HG02884 (cell line): ENCODE measurements at regions not wholly inside any gene's neighbourhood (a gene's known extent, or its start where the extent isn't known, plus 50 kb on each side); places are given as distances from the start of the nearest gene placed in this dataset.
"Not testable (repeated sequence)": the region's sequence is repeated elsewhere in the genome, so short reads cannot be mapped to it uniquely, and the experiment has no call there.

Experiments used
- ATAC-seq: cut with Tn5 transposase; IDR thresholded peaks from one replicate; pipeline ENCODE4 v1.9.1; 2021; ENCODE audit warnings: mild to moderate bottlenecking, moderate library complexity; ENCODE audit not compliant: unreplicated experiment

DNA sequence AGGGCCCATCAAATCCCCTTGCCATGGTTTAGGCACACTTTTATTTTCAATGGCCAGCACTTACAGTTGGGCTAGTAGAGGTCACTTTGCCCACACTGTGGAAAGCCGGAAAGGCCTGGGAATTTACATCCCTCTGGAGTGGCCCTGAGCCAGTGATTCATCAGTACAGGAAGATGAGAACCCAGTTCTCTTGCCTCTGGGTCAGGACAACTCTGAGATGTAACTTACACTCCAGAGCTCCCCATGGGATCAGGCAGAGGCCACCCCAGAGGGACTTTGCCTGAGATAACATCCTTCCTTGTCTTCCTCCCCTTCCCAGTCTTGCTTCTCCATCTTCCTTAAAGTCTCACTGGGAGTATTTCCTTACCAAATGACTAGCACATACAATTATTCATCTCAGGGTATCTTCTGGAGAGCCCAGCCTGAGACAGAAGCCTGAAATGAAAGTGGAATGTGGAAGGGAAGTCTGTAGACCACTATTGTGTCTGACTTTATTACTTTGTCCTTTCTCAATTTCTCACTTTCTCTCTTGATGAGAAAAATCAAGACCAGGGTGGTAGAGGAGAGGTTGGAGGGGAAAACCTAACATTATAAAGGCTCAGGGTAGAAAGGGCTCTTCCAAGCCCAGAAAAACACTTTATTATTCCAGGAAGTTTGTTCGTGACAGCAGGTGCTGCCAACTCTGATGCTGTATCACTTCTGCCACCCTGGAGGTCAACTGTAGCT is 220.8 kb downstream of the ZNF621 start:
- no peak for ATAC-seq

DNA sequence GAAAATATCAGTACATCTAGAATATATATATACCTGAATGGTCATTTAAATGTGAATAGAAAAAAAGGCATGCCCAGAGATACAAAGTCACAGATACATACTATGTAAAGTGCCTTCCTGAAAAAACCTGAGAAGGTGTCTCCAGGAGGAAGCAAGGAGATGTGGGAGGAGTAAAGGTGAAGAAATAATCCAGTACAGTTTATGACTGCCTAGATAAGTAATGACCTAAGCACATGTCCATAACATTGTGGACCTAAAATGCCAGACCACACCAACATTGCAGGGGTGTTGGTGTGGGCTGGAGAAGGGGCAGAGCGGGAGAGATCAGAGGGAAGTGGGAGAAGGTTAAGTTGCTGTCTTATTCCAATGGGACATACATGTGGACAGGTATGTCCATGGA is 226.9 kb downstream of the ZNF621 start:
- ATAC-seq = no peak

DNA sequence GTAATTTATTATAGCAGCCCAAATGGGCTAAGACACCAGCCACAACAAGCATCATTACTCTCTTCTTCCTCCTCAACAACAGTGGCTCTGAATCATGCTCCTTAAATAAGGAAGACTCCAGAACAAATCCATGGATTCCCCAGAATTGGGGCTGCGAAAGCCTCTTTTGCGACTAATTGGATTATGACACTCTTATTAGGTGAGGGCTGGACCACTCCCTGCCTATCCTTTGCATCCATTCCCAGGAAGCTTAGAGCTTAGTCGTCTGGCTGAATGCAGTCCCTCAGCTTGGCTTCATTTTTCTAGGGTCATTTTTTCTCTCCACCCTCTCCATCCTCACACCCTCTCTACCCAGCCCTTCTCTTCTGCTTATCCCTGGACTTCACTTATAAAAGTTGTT is 227.7 kb downstream of the ZNF621 start:
- no peak for ATAC-seq

DNA sequence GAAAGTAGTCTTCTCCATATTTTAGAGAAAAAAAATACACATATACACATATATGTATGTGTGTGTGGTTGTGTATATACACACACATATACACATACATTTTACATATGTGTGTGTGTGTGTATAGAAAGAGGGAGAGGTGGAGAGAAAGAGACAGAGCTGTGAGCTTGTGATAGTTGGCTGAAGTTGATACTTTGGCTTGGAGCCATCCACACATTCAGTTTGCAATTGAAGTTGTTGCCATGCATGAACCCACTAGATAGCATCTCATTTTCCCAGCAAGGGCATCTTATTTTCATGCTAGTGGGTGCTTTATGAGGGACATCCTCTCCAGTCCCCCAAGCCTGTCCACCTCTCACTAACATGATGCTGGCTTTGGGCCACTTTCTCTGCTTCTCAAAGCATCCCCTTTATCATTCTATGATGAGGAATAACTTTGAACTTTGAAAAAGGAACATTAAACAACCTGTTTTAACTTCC is 228.6 kb downstream of the ZNF621 start:
- ATAC-seq = no peak

DNA sequence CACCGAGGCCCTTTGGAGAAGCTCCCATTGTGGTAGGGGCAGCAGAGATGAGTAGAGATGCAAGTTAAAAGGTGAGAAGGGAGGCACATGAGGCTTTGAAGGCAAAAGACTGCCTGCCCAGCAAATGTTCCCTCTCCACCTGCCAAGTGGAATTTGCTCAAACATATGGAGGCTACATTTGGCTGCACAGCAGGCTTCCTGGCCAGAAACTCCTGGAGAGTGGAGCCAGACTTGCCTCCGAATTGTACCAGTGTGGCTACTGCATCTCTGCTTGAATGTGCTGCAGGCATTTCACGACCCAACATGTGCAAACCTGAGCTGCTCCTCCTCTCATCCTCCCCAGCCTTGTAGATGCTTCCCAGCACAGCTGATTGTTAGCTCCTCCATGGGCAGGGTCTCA is 229.2 kb downstream of the ZNF621 start:
- ATAC-seq = no peak

DNA sequence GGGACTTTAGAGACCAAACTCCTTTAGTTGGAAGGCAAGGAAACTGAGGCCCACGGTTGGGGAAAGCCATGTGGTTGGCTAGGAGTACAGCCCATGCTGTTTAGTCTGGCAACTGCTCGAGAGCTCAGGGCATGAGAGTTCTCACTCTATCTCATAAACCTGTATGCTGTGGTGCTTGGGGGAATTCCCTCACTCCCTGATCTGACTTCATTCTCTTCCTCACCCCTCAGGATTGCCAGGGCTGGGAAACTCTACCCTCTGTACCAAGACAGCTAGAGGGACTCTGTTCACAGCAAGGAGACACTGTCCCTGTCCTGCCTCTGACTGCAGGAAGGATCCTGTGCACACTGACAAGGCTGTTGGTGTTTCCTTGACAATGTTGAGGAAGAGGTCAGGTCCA is 230.2 kb downstream of the ZNF621 start:
- ATAC-seq = no peak

DNA sequence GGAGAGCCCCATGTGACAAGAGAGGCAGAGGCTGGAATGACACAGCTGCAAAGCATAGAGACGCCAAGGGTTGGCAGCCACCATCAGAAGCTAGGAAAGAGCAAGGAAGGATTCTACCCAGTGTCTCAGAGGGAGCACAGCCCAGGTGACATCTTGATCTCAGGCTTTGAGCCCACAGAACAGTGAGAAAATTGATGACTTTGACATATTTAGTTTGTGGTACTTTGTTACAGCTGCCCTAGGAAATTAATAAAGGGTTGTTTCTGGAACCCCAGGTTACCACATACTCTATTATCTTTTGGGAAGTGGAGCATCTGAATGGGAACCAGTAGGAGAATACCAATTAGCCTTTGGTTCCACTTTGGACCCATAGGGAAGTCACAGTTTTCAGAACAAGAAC is 231.7 kb downstream of the ZNF621 start:
- ATAC-seq = no peak

DNA sequence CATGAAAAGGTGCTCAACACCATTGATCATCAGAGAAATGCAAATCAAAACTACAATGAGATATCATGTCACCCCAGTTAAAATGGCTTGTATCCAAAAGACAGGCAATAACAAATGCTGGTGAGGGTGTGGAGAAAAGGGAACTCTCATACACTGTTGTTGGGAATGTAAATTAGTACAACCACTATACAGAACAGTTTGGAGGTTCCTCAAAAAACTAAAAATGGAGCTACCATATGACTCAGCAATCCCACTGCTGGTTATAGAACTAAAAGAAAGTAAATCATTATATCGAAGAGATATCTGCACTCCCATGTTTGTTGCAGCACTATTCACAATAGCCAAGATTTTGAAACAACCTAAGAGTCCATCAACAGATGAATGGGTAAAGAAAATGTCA is 238.0 kb downstream of the ZNF621 start:
- ATAC-seq = not testable (repeated sequence)

DNA sequence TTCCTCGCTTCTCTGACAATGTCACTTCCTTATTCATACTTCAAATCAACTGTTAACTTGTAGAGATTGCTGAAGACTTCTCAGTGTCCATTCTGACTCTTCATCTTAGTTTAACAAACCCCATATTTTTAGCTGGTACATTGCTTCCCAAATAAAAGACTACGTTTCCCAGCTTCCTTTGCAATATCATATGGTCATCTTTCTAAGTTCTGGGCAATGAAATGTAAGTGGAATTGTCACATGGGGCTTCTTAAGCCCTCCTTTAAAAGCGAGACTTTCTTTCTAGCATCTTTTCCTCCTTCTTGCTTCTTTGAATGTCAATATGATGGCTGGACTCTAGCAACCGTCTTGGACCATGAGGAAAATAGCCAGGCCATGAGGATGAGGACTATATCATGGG is 239.0 kb downstream of the ZNF621 start:
- no peak for ATAC-seq

DNA sequence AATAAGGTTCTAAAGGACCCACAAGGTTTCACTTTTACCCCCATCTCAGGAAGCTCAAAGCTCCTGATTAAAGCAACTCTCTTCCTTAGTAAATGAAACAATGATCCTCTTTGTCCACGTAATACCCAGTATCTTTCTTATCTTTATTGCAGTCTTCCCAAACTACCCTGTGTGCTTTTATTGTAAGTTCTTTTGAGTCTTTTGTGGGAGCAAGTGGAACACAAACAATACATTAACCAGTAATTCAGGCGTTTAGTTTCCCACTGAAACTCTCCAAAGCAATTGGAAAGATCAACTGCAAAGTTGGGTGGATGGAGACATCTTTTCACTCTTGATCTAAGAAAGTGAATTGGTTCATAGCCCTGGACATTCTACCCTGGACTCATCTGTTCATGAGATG is 240.0 kb downstream of the ZNF621 start:
- ATAC-seq = no peak

DNA sequence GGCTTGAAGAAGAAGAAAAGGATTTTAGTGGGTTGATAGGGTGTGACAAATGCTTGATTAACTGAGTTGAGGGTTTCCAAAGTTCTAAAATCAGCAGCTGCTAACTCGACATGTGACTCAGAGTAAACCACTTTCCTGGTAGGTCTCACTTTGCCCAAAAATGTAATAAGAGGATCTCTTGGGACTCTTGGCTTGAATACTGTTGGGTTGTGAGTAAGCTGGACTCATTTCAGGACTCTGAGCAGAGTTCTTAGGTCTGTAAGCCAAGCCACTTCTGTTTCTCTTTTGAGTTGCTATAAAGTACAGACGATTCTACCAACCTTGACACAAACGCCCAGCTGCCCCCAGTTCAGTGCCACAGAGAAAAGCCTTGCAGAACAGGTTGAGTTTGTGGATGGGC is 241.1 kb downstream of the ZNF621 start:
- ATAC-seq = peak; percentile 82

DNA sequence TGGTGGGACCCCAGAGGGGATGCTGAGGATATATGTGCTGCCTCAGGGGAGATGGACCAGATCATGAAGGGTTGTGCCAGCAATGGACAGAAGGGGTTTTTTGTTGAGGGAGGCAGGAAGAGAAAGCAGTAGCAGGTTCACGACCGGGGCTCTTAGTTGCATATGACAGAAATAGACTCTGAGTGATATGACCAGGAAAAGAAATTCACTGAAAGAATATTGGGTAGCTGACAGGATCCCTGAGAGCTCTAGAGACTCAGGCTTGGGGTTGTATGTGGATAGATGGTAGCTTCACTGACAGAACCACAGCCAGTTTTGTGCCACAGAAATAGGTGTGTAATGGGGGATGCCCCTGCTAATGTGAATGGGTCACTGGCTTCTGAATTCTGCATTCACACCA is 241.6 kb downstream of the ZNF621 start:
- peak; percentile 40 for ATAC-seq

DNA sequence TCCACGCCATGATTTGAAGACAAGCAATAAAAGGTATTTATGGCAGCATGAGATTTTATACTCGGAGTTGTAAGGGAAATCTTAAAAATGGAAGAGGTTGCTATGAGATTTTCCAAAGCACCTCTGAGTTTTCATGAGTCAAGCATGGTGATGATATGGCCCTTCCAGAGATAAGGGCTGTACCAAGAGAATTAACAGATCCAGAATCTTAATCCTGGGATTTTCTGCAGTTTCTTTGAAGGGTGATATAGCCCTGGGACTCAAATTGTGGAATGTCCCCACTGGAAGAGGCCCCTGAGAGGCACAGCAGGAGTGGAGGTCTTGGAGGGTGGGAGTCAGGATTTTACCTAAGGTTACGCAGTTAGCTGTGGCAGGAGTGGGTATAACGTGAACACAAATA is 243.3 kb downstream of the ZNF621 start:
- ATAC-seq = no peak

DNA sequence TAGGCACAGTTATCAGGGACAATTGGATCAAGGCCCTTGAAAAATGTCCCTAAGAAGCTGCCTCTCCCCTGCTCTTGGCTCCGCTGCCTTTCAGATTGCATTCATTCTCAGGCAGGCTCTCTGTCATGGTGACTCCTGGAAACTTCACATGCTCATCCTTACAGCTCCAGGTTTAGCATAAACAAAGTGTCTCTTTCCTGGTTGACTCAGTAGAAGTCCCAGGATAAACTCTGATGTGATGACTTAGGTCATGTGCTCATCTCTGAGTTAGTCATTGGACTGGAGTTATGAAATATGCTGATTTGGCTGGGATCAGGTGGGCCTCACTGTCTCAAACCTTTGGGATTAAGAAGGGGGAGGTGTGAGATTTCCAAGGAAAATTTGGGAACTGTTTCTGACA is 243.8 kb downstream of the ZNF621 start:
- ATAC-seq = no peak

DNA sequence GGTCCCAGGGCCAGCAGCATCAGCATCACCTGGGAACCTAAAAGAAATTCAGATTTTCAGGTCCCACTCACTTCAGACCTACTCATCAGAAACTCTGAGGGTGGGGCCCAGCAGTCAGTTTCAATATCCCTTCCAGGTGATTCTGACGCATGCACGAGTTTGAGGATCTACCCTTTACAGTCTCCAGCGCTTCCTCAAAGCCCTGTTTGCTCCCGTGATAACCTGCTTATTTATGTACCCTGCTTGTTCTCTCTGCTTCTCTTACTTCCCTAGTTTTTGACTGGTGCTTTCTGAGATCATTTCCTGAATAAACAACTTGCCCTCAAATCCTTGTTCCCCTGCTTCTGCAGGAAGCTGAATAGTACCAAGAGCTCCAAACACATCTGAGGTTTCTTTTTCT is 245.3 kb downstream of the ZNF621 start:
- ATAC-seq = no peak

DNA sequence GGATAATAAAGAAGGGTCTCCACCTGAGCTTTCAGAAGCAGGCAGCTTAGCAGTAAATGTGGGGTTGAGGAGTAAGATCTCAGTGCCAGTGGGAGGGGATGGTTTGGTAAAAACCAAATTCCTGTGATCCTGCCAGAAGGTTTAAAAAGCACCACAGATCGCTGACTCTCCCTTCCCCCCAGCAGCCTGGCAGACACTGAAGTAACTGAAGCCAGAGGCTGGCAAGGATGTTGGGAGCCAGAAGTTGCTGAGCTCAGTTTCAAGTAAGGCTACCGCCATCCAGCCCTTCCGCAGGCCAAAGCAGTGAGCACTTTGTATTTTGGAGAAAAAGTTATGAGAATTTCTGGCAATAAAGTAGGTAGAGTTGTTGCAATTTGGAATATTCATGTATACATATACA is 246.4 kb downstream of the ZNF621 start:
- no peak for ATAC-seq

DNA sequence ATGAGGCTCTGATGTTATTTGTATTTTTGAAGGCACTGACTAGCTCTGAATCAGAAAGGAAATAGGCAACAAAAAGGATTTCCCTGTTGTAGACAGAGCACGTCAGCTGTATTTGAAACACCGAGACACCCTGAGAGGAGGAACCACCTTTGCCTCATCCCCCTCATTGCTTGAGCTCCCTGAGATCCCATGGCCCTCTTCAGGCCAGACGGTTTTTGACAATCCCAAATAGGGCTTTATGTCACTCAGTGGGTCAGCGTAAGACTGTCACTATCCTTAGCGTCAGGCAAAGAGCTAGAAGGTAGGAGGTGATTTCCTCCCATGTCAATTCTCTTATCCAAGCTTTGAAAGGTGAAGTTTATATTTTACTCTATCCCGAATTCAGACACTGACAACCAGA is 254.3 kb downstream of the ZNF621 start:
- ATAC-seq = no peak

DNA sequence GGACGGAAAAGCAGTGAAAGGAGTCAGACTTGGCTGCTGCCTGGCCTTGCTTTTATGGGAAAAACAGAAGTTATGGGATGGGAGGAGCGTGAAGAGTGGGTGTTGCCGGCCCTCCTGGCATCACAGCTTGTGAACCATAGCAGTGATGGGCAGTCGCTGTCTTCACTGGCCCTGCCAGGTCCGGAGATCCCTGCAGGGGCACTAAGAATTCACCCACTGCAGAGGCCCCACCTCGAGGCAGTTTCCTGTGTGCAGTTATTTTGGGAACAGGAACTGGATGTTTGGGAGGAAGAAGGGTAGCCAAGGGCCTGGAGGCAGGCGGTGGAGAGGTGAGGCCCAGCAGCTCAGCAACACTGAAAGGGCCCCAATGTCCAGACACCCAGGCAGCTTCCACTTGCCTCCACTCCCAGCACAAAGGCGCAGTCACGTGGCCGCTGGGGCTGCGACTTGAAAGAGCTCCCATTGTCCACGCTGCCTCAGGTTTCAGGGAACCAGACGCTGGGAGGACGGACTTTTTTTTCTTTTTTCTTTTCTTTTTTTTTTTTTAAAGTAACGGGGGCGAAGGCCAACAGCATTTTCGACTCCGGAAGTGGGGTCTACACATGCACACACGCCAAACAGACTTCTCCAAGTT is 255.6 kb downstream of the ZNF621 start:
- ATAC-seq = no peak

DNA sequence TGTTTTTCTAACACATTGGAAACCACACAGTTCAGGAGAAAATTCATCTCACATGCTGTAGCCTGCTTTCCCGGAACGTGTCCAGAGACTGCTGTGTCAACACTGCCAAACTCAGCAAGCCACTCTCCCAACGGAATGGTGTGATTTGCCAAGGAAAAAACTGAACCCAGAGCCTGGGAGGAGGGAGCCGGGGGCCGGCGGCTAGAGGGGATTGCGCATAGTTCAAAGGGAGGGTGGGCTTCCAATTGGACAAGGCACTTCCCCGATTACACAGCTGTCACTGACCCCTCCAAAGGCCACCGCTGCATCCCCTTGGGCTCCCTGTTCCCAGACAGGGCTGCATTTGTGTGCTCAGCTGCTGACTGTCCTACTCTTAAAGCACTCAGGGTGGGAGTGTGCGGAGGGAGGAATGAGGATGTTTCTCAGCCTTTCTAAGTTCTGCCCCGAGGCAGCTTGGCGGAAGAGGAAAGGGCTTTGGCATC is 256.2 kb downstream of the ZNF621 start:
- ATAC-seq = no peak

DNA sequence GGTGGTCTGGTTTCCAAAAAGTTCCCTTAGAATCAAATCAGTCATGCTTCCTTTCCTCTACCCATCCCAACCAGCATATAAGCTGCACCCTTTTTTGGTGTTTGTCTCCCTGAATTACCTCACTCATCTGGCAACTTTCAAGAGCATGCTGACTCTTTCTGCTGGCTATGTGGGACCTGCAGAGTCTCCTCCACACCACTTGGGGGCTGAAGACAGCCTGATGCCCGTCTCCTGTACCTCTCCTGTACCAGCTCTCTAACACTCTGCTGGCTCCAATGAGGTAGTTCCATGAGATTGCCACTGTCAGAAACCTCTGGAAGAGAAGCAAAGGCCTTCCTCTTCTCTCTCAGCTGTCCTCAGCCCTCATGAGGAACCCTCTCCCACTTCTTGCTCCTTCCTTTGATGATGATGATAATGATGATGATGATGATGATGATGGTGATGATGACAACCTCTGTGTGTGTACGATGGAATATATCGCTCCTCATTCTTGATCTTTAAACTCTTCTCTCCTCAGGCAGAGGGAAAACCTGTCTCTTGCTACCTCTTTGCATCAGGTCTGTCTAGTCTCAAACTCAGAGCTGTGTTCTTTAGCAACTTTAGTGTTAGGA is 257.5 kb downstream of the ZNF621 start:
- no peak for ATAC-seq

DNA sequence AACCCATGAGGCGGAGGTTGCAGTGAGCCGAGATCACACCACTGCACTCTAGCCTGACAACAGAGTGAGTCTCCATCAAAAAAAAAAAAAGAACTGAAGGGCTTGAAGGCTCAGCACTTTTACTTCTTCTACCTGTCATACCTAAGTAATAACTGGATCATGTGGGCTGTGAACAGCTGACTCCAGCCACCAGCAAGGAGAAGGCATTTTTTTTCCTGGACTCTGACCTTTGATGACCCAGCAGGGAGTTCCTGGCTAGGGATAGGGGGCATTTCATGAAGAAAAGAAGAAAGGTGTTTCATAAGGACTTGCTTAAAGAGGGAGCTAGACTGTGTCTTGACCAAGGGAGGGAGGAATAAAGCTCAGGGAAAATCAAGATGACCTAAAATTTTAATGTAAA is 266.0 kb downstream of the ZNF621 start:
- ATAC-seq = no peak

DNA sequence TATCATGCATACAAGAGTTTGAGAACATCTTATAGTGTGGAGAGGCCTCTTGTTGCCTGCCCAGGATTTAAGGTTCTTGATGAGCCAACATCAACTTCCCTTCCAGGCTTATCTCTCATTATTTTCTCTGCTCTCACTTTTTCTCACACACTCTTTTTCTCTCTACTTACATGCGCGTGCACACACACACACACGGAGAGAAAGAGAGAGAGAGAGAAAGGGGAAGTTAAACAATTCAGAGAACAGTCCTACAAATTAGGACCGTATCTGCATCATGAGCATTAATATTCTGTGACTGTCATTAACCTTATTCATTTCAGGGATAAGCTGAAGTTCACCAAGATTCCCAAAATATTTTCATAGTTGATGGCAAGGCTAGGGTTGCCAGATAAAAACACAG is 269.0 kb downstream of the ZNF621 start:
- ATAC-seq = no peak
